ACC112 (cell line): ENCODE measurements at regions not wholly inside any gene's neighbourhood (a gene's known extent, or its start where the extent isn't known, plus 50 kb on each side); places are given as distances from the start of the nearest gene placed in this dataset.

ENCODE experiments used
- H2AFZ ChIP-seq: fragments of 200-600 bp; sonication (generic); one replicate; pipeline ENCODE4 v1.6.0; 2017; ENCODE audit warnings: antibody characterized with exemption, low read length; ENCODE audit not compliant: unreplicated experiment
- H3K27ac ChIP-seq: fragments of 200-600 bp; sonication (generic); 2 replicates; pipeline ENCODE4 v1.5.1; 2014; ENCODE audit warnings: low read depth, mild to moderate bottlenecking, antibody characterized with exemption, low read length, moderate library complexity
- H3K27me3 ChIP-seq: fragments of 200-600 bp; sonication (generic); 2 replicates; pipeline ENCODE4 v1.6.1; 2014; ENCODE audit warnings: mild to moderate bottlenecking, antibody characterized with exemption, low read length, moderate library complexity, mixed read lengths; ENCODE audit not compliant: insufficient read depth
- H3K36me3 ChIP-seq: fragments of 200-600 bp; sonication (generic); 2 replicates; pipeline ENCODE4 v1.6.1; 2016; ENCODE audit warnings: mild to moderate bottlenecking, antibody characterized with exemption, low read length, moderate library complexity, mixed read lengths; ENCODE audit not compliant: insufficient read depth
- H3K4me1 ChIP-seq: fragments of 200-600 bp; sonication (generic); one replicate; pipeline ENCODE4 v1.6.1; 2016; ENCODE audit warnings: low read length, mixed read lengths; ENCODE audit not compliant: insufficient read depth, unreplicated experiment, control insufficient read depth
- H3K4me3 ChIP-seq: fragments of 200-600 bp; sonication (generic); 2 replicates; pipeline ENCODE4 v1.5.1; 2014; ENCODE audit warnings: mild to moderate bottlenecking, low read depth, low read length
- H3K79me2 ChIP-seq: fragments of 200-600 bp; sonication (generic); one replicate; pipeline ENCODE4 v1.6.0; 2016; ENCODE audit warnings: low read length; ENCODE audit not compliant: control insufficient read depth, unreplicated experiment, insufficient read depth

DNA sequence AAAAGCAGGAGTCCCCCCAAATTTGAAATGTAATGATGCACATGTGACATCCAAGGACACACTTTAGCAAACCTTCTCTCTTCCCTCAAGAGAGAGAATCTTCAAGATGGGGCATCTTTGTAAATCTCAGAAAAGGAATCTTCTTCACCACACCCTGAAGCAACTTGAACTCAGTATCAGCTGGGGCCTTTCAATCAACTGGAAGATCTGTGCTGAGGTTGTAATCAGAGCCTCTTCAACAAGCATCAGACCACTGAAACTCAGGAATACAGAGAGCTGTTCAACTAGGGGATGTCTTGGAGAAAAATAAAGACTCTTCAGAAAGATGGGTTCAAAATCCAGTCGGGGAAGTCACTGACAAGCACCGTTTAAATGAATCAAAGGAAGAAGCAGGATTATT, 92.5 kb upstream of the CAMK1G start:
- Histone ChIP-seq H2AFZ (no peak overlapping the region), H3K27me3 (0 out of 2 replicates have a peak, but pooled peaks cover 3% of the 10 kb centered on the region), H3K4me3 (no peak overlapping the region), H3K36me3 (no peaks in the 10 kb centered on the region), H3K27ac (no peak overlapping the region), H3K4me1 (no peaks in the 10 kb centered on the region), H3K79me2 (no peaks in the 10 kb centered on the region)

GRCh38 chr1:209491496-209491895, 92.0 kb upstream of the CAMK1G start:
- Histone ChIP-seq H3K4me1 (no peaks in the 10 kb centered on the region), H3K79me2 (no peaks in the 10 kb centered on the region), H3K27me3 (0 out of 2 replicates have a peak, but pooled peaks cover 3% of the 10 kb centered on the region), H3K27ac (no peak overlapping the region), H3K4me3 (no peak overlapping the region), H2AFZ (no peak overlapping the region), H3K36me3 (no peaks in the 10 kb centered on the region)

DNA sequence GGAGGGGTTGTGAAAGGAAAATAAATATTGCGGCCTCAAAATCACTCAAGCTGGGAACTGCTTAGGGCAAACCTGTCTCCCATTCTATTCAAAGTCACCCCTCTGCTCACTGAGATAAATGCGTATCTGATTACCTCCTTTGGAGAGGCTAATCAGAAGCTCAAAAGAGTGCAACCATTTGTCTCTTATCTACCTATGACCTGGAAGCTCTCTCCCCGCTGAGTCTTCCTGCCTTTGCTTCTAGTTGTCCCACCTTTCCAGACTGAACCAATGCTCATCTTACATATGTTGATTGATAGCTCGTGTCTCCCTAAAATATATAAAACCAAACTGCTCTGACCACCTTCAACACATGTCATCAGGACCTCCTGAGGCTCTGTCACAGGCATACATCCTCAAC, 91.6 kb upstream of the CAMK1G start:
- Histone ChIP-seq H3K79me2 (no peaks in the 10 kb centered on the region), H3K4me3 (no peak overlapping the region), H3K4me1 (no peaks in the 10 kb centered on the region), H3K27me3 (0 out of 2 replicates have a peak, but pooled peaks cover 3% of the 10 kb centered on the region), H3K36me3 (no peaks in the 10 kb centered on the region), H2AFZ (no peak overlapping the region), H3K27ac (no peak overlapping the region)

- peak overlapping the region; percentile 79 for H2AFZ ChIP-seq
- H3K36me3 ChIP-seq: no peaks in the 10 kb centered on the region
- no peaks in the 10 kb centered on the region for H3K79me2 ChIP-seq
These were observed 90.0 kb upstream of the CAMK1G start for GRCh38 chr1:209493559-209493958.

GRCh38 chr1:209497729-209498128, 85.8 kb upstream of the CAMK1G start:
- no peak overlapping the region for H3K4me3 ChIP-seq
- no peaks in the 10 kb centered on the region for H3K36me3 ChIP-seq
- no peak overlapping the region for H2AFZ ChIP-seq
- no peaks in the 10 kb centered on the region for H3K79me2 ChIP-seq
- no peaks in the 10 kb centered on the region for H3K4me1 ChIP-seq
- H3K27me3 ChIP-seq: no peaks in the 10 kb centered on the region
- no peak overlapping the region for H3K27ac ChIP-seq

More at GRCh38 chr1:209493559-209493958, 90.0 kb upstream of the CAMK1G start:
- H3K27me3 ChIP-seq: 0 out of 2 replicates have a peak, but pooled peaks cover 3% of the 10 kb centered on the region
- H3K27ac ChIP-seq: no peak overlapping the region
- no peaks in the 10 kb centered on the region for H3K4me1 ChIP-seq
- peak overlapping the region; percentile 22; the same call in 1 of the 2 replicates for H3K4me3 ChIP-seq

DNA sequence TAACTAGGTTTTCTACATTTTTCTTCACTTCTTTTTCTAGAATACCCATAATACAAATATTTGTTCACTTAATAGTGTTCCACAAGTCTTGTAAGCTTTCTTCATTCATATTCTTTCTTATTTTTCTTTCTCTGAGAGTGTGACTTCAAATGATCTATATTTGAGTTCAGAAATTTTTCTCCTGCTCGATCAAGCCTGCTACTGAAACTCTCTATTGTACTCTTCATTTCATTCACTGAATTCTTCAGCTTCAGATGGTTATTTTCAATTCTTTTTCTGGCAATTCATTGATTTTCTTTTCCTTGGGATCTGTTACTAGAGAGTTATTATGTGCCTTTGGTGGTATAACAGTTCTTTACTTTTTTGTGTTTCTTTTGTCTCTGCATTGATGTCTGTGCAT, 82.5 kb upstream of the CAMK1G start:
- H3K27me3 ChIP-seq: no peaks in the 10 kb centered on the region
- no peak overlapping the region for H2AFZ ChIP-seq
- no peaks in the 10 kb centered on the region for H3K36me3 ChIP-seq
- no peaks in the 10 kb centered on the region for H3K4me1 ChIP-seq
- H3K79me2 ChIP-seq: no peaks in the 10 kb centered on the region
- H3K27ac ChIP-seq: no peak overlapping the region
- H3K4me3 ChIP-seq: no peak overlapping the region

- Histone ChIP-seq H3K36me3 (no peaks in the 10 kb centered on the region), H3K4me3 (no peak overlapping the region), H3K27ac (no peak overlapping the region), H3K27me3 (no peaks in the 10 kb centered on the region), H3K4me1 (no peaks in the 10 kb centered on the region), H2AFZ (no peak overlapping the region), H3K79me2 (no peaks in the 10 kb centered on the region)
These were observed 80.3 kb upstream of the CAMK1G start for GRCh38 chr1:209503196-209503595.

GRCh38 chr1:209504571-209504970, 78.9 kb upstream of the CAMK1G start:
- no peak overlapping the region for H3K4me3 ChIP-seq

DNA sequence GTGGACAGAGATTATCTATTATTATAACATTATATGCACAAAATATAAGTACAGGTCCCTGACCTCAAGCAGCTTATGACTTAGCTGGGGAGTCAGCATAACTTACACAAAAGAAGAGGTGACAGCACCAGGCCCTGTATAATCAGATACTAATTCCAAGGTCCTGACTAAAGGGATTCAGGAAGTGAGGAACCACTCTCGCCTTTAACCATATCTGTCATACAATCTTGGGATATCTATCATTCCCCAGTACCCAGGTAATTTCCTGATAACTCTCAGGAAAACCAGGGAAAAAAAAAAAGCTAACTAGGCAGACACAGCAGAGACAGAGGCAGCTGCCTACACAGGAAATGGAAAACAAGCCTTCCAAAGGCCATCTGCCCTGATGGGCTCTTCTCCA, 78.5 kb upstream of the CAMK1G start:
- Histone ChIP-seq H3K79me2 (no peaks in the 10 kb centered on the region), H2AFZ (no peak overlapping the region), H3K4me3 (no peak overlapping the region), H3K27me3 (no peaks in the 10 kb centered on the region), H3K36me3 (no peaks in the 10 kb centered on the region), H3K27ac (no peak overlapping the region), H3K4me1 (no peaks in the 10 kb centered on the region)

More at GRCh38 chr1:209504571-209504970, 78.9 kb upstream of the CAMK1G start:
- Histone ChIP-seq H3K36me3 (no peaks in the 10 kb centered on the region), H3K27ac (no peak overlapping the region), H3K79me2 (no peaks in the 10 kb centered on the region), H3K27me3 (no peaks in the 10 kb centered on the region), H2AFZ (no peak overlapping the region), H3K4me1 (no peaks in the 10 kb centered on the region)

DNA sequence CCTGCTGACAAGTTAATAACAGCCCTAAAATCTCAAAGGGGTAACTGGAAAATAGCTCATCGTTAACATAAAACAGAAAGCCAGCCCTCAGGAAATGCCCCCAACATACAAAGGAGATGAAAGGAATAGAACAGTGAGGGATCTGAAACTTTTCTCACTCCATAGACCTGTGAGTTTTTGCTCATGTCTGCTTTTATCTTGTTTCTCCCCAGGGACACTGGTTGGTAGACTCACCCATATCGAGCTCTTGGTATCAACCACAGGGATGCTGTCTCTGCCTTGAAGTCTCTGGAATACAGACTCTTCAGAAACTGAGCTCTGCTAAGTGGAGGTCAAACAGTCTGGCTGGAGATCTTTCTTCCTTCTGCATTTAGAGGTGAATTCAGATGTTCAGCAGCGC, 77.4 kb upstream of the CAMK1G start:
- H3K4me1 ChIP-seq: no peaks in the 10 kb centered on the region
- H2AFZ ChIP-seq: no peak overlapping the region
- H3K79me2 ChIP-seq: no peaks in the 10 kb centered on the region
- no peaks in the 10 kb centered on the region for H3K36me3 ChIP-seq
- no peak overlapping the region for H3K4me3 ChIP-seq
- H3K27me3 ChIP-seq: no peaks in the 10 kb centered on the region
- no peak overlapping the region for H3K27ac ChIP-seq

- Histone ChIP-seq H3K79me2 (no peaks in the 10 kb centered on the region), H3K4me3 (no peak overlapping the region), H3K27ac (no peak overlapping the region), H3K27me3 (no peaks in the 10 kb centered on the region), H3K36me3 (no peaks in the 10 kb centered on the region), H3K4me1 (no peaks in the 10 kb centered on the region), H2AFZ (no peak overlapping the region)
These were observed 74.5 kb upstream of the CAMK1G start for GRCh38 chr1:209509039-209509438.
